ENCODE measurements at regions not wholly inside any gene's neighbourhood (a gene's known extent, or its start where the extent isn't known, plus 50 kb on each side); places are given as distances from the start of the nearest gene placed in this dataset.

DNA sequence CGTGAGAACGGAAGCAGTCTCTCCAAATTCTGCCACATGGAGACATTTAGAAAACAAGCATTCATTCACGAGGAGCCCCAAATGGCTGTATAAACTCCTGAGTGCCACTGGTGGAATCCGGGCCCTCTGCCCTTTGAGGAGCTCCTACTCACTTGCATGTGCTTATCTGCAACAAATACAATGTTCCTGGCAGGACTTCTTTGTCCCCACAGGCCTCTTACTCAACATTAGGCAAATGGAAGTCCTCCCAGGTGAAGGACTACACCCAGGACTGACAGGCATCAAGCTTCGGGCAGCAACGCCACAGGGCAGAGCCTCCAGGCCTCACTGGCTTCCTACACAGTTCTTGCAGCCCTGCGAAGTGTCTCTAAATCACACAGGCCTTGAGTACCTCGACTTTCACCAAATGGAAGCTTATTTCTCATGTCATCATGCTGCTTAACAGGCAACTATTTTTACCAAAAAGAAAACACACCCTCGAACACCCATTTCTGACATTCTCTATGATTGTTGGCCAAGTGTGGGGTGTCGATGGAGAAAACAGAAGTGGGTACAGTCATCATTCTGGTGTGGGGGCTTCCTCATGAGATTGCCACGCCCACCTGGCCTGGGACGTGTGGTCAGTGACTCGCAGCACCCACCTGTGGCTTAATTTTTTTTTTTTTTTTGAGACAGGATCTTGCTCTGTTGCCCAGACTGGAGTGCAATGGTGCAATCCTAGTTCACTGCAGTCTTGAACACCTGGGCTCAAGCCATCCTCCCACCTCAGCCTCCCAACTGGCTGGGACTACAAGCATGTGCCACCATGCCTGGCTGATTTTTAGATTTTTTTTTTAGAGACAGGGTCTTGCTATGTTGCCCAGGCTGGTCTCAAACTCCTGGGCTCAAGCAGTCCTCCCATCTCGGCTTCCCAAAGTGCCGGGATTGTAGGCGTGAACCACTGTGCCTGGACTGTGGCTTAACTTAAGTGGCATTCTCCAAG, 186.8 kb upstream of the GLI2 start:
- no peak for DNase-seq (ENCODE audit: low read depth)

- DNase-seq (ENCODE audit: low read depth): no peak
These were observed 185.8 kb upstream of the GLI2 start for GRCh38 chr2:120549841-120550240.

DNA sequence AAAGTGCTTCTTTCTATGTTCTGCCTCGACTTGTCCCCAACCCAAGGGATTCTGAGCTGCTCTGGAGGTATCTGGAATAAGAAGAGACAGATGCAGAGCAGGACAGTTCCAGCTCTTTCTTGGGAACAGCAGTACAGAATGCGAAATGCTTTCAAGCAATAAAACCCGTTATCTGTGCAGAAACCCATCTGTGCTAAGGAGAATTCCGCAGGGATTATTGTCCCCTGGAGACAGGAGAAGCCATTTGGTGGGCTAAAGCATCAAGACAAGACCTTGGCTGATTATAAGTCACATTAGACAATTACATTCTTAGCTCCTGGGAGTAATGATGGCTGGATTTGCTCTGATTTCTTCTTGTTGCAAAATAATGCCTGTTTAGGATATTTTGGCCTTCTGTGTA, 185.4 kb upstream of the GLI2 start:
- DNase-seq (ENCODE audit: low read depth): no peak

DNA sequence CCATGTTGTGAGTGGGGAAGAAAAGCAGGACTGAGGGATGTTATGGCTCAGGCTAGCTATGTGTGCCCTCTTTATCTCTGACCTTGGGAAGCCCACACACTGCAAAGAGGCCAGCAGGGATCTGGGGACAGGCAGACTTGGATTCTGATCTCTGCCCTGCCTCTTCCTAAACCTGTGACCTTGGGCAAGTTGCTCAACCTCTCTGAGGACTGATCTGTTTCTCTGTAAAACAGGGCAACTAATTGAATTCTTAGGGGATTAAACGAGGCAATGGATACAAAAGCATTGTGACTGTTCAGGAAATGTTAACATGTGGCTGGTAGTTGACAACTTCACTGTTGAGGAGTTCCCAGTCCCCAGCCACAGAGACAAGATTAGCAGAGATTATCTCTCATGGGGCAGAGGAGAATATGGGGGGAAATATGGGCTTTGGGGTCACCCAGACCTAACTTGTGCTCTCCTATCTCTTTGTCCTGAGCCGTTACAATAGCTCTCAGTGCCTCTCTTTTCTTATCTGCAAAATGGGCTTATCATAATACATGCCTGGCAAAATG, 184.7 kb upstream of the GLI2 start:
- no peak for DNase-seq (ENCODE audit: low read depth)

DNA sequence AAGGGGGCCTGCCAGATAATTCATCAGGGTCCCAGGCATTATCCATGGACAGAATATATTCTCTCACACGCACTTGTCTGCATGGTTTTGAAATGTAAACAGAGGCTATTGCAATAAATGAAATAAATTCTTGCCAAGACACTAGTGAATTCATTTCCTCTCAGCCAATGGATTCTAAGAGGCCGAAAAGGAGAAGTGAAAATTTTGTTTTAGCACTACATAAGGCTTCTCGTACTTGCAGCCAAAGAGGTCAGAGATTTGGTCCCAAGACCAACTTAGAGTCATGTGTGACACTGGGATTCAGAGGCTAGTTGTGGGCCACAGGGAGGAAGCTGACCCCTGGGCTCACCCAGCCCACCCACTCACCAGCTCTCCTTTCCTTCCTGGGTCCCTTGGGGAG, 184.1 kb upstream of the GLI2 start:
- no peak for DNase-seq (ENCODE audit: low read depth)

- DNase-seq (ENCODE audit: low read depth): no peak
These were observed 183.6 kb upstream of the GLI2 start for GRCh38 chr2:120552079-120552478.

DNA sequence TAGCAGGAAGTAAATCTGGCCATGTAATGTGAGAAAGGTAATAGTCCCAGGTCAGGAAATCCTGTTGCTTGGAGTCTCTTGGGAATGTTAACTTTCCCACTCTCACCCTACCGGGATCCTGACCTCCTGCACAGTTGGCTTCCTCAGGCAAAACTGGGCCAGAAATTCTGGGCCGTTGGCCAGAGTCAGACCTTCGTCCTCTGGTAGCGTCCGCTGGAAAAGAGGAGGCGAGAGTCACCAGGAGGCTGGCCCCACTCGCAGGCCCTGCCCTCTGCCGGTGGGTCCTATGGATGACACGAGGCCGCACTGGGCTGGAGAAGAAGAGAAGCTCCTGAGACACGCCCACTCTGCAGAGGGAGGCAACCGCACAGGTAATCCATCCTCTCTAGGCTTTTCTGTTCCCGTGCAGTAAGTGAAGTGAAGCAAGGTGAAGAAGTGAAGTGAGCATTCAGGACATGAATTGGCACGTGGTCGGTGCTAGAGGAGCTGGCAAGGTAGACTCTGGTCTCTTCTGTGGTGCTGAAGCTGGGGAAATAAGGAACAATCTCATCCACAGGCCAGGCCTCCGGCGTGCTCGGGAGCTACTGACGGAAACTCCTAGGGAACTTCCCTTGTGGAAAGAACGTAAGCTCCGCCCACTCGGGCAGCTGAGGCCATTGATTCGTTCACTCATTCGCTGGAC, 182.7 kb upstream of the GLI2 start:
- DNase-seq (ENCODE audit: low read depth): no peak

DNA sequence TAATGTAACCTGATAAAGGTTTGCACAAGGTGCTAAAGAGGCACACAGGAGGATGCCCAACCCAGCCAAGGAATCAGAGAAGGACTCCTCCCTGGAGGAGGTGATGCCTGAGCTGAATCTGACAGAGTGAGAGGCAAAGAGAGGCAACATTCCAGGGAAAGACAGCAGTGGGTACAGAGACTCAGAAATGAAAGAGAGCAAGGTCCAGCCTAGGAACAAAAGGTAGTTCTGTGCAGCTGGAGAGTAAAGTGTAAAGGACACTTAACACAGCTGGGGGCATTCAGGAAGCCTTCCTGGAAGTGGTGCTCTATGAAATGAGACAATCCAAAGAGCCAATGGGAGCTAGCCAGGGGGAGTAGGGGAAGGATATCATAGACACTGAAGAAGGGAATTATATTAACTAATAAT, 181.0 kb upstream of the GLI2 start:
- no peak for DNase-seq (ENCODE audit: low read depth)

DNA sequence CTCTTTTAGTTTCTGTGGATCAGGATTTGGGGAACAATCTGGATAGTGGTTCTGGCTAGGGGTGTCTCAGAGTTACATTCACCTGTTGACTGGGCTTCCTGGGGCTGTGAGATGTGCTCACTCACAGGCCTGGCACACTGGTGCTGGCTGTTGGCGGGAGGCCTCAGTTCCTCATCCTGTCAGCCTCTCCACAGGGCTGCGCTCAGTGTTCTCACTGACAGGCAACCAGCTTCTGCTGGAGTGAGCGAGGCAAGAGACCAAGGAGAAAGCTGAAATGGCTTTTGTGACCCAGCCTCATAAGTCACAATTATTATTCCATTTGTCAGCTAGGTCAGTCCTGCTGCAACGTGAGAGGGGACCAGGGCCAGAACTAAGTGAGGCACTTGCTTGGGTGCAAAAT, 180.6 kb upstream of the GLI2 start:
- DNase-seq (ENCODE audit: low read depth): no peak

DNA sequence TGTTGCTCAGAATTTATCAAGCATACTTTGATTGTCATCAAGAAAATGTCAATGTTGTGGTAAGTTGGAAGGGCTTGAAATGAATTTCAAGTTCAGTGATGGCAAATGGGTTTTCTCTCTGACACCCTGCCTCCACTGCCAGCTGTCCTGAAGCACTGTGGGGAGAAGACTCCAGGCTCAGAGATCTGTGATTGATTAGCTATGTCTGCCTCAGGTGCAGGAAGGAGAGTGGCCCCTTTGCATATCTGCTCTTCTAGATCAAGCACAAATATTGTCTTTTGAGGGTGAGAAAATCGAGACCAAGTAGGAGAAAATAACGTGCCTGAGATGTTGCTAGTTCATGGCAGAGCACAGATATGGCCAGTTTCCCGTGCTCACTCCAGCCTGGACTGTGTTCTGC, 178.8 kb upstream of the GLI2 start:
- no peak for DNase-seq (ENCODE audit: low read depth)

DNA sequence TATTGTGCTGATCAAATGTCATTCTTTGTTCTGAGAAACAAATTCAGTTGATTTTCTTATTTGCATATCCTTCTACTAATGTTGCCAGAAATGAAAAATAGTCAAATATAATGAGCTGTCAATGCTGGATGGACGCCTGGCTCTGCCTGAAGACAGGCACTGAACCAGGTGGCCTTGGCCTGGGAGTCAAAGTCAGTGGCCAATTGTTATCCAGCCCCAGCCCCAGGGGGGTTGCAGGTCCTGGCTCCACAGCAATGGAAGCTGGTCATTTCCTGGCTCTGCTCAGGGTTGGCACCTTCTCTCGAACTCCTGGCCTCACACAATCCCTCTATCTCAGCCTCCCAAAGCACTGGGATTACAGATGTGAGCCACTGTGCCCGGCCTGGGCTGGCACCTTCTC, 176.8 kb upstream of the GLI2 start:
- no peak for DNase-seq (ENCODE audit: low read depth)

DNA sequence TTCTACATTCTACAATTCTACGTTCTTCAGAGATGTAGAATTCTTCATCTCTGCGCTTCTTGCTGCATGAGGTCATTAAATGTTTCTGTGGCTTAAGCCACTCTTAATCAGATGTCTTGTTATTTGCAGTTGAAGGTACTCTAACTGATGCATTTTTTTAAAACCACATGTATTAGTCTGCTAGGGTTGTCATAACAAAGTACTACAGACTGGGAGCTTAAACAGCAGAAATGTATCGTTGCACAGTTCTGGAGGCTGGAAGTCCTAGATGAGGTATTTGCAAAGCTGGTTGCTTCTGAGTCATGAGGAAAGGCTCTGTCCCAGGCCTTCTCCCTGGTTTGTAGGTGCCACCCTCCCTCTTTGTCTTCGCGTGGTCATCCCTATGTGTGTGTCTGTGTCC, 176.3 kb upstream of the GLI2 start:
- DNase-seq (ENCODE audit: low read depth): no peak

GRCh38 chr2:120560330-120560729, 175.3 kb upstream of the GLI2 start:
- no peak for DNase-seq (ENCODE audit: low read depth)

DNA sequence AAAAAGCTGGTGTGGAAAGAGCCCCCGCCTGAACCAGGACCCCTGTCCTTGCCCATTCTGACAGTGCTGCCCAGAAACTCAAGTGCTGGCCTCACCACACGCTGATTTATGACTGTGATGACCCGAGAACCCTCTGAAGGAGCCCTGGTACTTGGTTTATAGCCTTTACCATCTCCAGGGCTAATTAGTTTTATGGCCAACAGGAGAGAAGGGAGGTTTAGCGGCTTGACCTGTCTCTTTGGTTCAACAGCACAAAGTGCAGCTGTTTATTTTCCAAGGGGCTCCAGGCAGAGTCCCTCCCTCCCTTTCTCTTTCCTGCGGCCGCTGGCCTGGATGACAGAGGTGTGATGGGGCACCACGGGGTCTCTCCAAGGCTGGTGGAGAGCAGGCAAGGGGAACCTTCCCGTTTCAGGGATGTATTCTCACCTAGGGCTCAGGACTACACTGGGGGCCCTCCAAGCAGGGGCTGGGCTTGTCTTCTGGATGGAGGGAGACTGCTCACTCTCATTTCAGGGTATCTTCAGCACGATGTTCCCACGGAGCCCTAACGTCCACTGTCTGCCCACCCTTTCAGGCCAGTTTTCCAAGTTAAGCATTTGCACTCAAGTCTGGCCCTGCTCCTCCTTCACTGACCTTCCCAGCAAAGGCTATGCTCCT, 174.2 kb upstream of the GLI2 start:
- no peak for DNase-seq (ENCODE audit: low read depth)

- no peak for DNase-seq (ENCODE audit: low read depth)
These were observed 173.3 kb upstream of the GLI2 start for GRCh38 chr2:120562218-120563005.

DNA sequence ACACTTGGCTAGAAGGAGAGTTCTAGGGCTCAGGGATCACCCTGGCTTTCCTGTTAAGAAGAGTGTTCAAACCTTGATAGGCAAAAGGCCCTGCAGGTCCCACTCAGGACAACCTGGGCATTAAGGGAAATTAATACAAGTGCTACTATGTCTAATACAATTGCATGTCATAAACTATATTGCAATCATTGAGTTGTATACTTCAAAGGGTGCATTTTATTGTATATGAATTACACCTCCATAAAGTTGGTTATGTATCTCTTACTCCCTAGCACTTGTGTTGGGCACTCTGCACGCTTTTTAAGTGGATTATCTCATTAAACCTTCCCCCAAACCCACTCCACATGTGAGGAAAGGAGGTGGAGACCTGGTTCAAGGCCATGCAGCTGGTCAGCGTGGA, 172.1 kb upstream of the GLI2 start:
- no peak for DNase-seq (ENCODE audit: low read depth)

- no peak for DNase-seq (ENCODE audit: low read depth)
These were observed 171.2 kb upstream of the GLI2 start for GRCh38 chr2:120564213-120565094.

GRCh38 chr2:120565095-120565460, 170.6 kb upstream of the GLI2 start:
- DNase-seq (ENCODE audit: low read depth): no peak

DNA sequence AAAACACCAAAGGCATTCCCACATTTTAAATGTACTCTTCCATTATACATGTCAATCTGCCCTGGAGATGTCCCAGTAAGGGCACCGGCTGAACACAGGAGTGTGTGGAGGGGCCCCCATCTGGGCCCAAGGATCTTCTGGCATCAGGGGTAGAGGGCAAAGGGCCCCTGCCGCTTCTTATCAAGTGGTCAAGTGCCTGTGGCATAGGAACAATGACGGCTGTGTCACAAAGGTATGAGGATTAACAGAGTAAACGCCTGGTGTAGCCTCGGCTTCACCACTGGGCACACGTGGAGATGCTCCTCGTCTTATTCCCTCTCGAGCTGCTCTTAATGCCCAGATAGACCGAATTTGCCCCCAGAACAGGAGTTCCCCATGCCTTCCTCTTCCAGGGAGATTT, 169.7 kb upstream of the GLI2 start:
- no peak for DNase-seq (ENCODE audit: low read depth)

DNA sequence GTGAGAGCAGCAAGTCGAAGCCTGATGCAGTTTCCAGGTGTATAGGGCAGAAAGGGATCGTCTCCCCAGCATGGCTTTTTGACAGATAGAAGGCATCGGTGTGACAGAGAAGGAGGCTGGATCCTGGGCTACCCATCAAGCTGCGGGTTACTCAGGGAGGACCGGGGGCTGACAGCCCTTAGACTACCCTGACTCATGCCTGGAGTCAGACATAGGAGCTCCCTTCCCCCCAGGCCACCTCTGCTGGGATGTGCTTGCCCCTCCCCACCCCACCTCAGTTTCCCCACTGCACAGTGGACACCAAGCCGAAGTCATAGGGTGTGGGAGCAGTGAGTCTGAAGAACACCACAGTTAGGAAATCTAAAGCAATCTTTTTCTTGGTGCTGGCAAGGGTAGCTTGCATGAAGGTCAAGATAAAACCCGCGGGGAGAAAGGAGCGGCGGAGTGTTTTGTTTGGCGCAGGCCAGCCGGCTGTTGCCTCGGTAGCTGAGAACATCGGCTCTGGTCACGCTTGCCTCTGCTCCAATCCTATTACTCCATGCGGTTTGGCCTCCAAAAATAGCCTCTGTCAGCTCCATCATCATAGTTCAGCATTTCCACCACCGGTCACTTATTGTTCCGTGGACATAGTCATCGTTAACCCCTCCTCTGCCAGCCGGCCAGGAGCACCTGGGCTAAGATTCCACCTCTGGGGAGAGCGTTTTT, 169.2 kb upstream of the GLI2 start:
- DNase-seq (ENCODE audit: low read depth): no peak

All from stimulated activated CD8-positive, alpha-beta memory T cell treated with anti-CD3 and anti-CD28 coated beads, Interleukin-7, amount 100 ng/mL, for 24 hours (primary cell).